ENCODE measurements at regions not wholly inside any gene's neighbourhood (a gene's known extent, or its start where the extent isn't known, plus 50 kb on each side); places are given as distances from the start of the nearest gene placed in this dataset.
"Not testable (repeated sequence)": the region's sequence is repeated elsewhere in the genome, so short reads cannot be mapped to it uniquely, and the experiment has no call there.

GRCh38 chr5:124905256-124906130 lies 159.1 kb upstream of the ZNF608 start:
- no peak for DNase-seq

- peak; percentile 69 for DNase-seq
Observed at GRCh38 chr5:124906339-124907097, 160.1 kb upstream of the ZNF608 start.

- no peak for DNase-seq
Observed at GRCh38 chr5:124907098-124907644, 160.7 kb upstream of the ZNF608 start.

GRCh38 chr5:124908581-124909451 lies 162.4 kb upstream of the ZNF608 start:
- peak; percentile 79 for DNase-seq

- no peak for DNase-seq
Observed at GRCh38 chr5:124909734-124910133, 163.3 kb upstream of the ZNF608 start.

- DNase-seq = no peak
Observed at GRCh38 chr5:124910354-124911016, 164.0 kb upstream of the ZNF608 start.

- no peak for DNase-seq
Observed at GRCh38 chr5:124912638-124913328, 166.3 kb upstream of the ZNF608 start.

- DNase-seq = no peak
Observed at GRCh38 chr5:124913329-124913653, 166.9 kb upstream of the ZNF608 start.

GRCh38 chr5:124916313-124916712 lies 169.9 kb upstream of the ZNF608 start:
- DNase-seq = not testable (repeated sequence)

- DNase-seq = no peak
Observed at GRCh38 chr5:124918618-124919017, 172.2 kb upstream of the ZNF608 start.

- no peak for DNase-seq
Observed at GRCh38 chr5:124919076-124919475, 172.6 kb upstream of the ZNF608 start.

GRCh38 chr5:124919747-124920525 lies 173.5 kb upstream of the ZNF608 start:
- no peak for DNase-seq

- DNase-seq = no peak
Observed at GRCh38 chr5:124920909-124921666, 174.6 kb upstream of the ZNF608 start.

GRCh38 chr5:124921694-124922093 lies 175.3 kb upstream of the ZNF608 start:
- no peak for DNase-seq

GRCh38 chr5:124922255-124922975 lies 176.0 kb upstream of the ZNF608 start:
- DNase-seq = no peak

GRCh38 chr5:124923131-124923530 lies 176.7 kb upstream of the ZNF608 start:
- peak; percentile 95 for DNase-seq

- no peak for DNase-seq
Observed at GRCh38 chr5:124924729-124925128, 178.3 kb upstream of the ZNF608 start.

- no peak for DNase-seq
Observed at GRCh38 chr5:124927735-124928134, 181.3 kb upstream of the ZNF608 start.

- DNase-seq = no peak
Observed at GRCh38 chr5:124929000-124929399, 182.6 kb upstream of the ZNF608 start.

Measured in NCI-H2081 treated with DMSO at 0.1 percent for 48 hours (cell line).